WTC11 (cell line): ENCODE measurements at regions not wholly inside any gene's neighbourhood (a gene's known extent, or its start where the extent isn't known, plus 50 kb on each side); places are given as distances from the start of the nearest gene placed in this dataset.

Experiments used
- ATF1 ChIP-seq: sonication (generic); formaldehyde crosslinking; IDR thresholded peaks from 2 replicates; pipeline ENCODE4 v1.8.1; 2023; ENCODE audit warnings: mild to moderate bottlenecking, moderate library complexity, missing genetic modification reagents
- ATF6 ChIP-seq: sonication (generic); formaldehyde crosslinking; IDR thresholded peaks from 2 replicates; pipeline ENCODE4 v1.8.1; 2023; ENCODE audit warnings: mild to moderate bottlenecking, missing genetic modification reagents
- ETV6 ChIP-seq: sonication (generic); formaldehyde crosslinking; IDR thresholded peaks from 2 replicates; pipeline ENCODE4 v1.8.1; 2022; ENCODE audit warnings: mild to moderate bottlenecking, missing genetic modification reagents
- IRF2 ChIP-seq: sonication (generic); formaldehyde crosslinking; IDR thresholded peaks from 2 replicates; pipeline ENCODE4 v1.8.0; 2022; ENCODE audit warnings: low read depth, missing genetic modification reagents, borderline replicate concordance
- SP1 ChIP-seq: sonication (generic); formaldehyde crosslinking; conservative IDR thresholded peaks from 2 replicates; pipeline ENCODE4 v1.8.1; 2022; ENCODE audit warnings: missing genetic modification reagents
- USF1 ChIP-seq: sonication (generic); formaldehyde crosslinking; IDR thresholded peaks from 2 replicates; pipeline ENCODE4 v1.8.0; 2022; ENCODE audit warnings: mild to moderate bottlenecking, missing genetic modification reagents
- ZNF138 ChIP-seq: sonication (generic); formaldehyde crosslinking; conservative IDR thresholded peaks from 2 replicates; pipeline ENCODE4 v1.8.1; 2022; ENCODE audit warnings: mild to moderate bottlenecking, moderate library complexity, missing genetic modification reagents
- TF ChIP-seq, protein P1 (sequence below): fragments of 200-600 bp; IDR thresholded peaks from 2 replicates; pipeline ENCODE4 v1.8.0; 2022; ENCODE audit warnings: antibody characterized with exemption
- TF ChIP-seq, protein P2 (sequence below): sonication (generic); formaldehyde crosslinking; IDR thresholded peaks from 2 replicates; pipeline ENCODE4 v1.8.1; 2023; ENCODE audit warnings: mild to moderate bottlenecking, moderate library complexity, missing genetic modification reagents
- TF ChIP-seq, protein P3 (sequence below): sonication (generic); formaldehyde crosslinking; IDR thresholded peaks from 2 replicates; pipeline ENCODE4 v1.8.1; 2022; ENCODE audit warnings: low read depth, missing genetic modification reagents, borderline replicate concordance
- TF ChIP-seq, protein P4 (sequence below): sonication (generic); formaldehyde crosslinking; IDR thresholded peaks from 2 replicates; pipeline ENCODE4 v1.8.1; 2023; ENCODE audit warnings: mild to moderate bottlenecking, missing genetic modification reagents, moderate library complexity

- TF ChIP-seq ZNF138 (CRISPR knock-in tag) (no peak), ATF6 (CRISPR knock-in tag) (no peak), ATF1 (CRISPR knock-in tag) (no peak), IRF2 (CRISPR knock-in tag) (no peak), USF1 (CRISPR knock-in tag) (no peak), ETV6 (CRISPR knock-in tag) (no peak), SP1 (CRISPR knock-in tag) (no peak)
- TF ChIP-seq, protein P1, sequence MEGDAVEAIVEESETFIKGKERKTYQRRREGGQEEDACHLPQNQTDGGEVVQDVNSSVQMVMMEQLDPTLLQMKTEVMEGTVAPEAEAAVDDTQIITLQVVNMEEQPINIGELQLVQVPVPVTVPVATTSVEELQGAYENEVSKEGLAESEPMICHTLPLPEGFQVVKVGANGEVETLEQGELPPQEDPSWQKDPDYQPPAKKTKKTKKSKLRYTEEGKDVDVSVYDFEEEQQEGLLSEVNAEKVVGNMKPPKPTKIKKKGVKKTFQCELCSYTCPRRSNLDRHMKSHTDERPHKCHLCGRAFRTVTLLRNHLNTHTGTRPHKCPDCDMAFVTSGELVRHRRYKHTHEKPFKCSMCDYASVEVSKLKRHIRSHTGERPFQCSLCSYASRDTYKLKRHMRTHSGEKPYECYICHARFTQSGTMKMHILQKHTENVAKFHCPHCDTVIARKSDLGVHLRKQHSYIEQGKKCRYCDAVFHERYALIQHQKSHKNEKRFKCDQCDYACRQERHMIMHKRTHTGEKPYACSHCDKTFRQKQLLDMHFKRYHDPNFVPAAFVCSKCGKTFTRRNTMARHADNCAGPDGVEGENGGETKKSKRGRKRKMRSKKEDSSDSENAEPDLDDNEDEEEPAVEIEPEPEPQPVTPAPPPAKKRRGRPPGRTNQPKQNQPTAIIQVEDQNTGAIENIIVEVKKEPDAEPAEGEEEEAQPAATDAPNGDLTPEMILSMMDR = no peak
- TF ChIP-seq, protein P2, sequence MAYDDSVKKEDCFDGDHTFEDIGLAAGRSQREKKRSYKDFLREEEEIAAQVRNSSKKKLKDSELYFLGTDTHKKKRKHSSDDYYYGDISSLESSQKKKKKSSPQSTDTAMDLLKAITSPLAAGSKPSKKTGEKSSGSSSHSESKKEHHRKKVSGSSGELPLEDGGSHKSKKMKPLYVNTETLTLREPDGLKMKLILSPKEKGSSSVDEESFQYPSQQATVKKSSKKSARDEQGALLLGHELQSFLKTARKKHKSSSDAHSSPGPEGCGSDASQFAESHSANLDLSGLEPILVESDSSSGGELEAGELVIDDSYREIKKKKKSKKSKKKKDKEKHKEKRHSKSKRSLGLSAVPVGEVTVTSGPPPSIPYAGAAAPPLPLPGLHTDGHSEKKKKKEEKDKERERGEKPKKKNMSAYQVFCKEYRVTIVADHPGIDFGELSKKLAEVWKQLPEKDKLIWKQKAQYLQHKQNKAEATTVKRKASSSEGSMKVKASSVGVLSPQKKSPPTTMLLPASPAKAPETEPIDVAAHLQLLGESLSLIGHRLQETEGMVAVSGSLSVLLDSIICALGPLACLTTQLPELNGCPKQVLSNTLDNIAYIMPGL (CRISPR knock-in tag) = no peak
- TF ChIP-seq, protein P3, sequence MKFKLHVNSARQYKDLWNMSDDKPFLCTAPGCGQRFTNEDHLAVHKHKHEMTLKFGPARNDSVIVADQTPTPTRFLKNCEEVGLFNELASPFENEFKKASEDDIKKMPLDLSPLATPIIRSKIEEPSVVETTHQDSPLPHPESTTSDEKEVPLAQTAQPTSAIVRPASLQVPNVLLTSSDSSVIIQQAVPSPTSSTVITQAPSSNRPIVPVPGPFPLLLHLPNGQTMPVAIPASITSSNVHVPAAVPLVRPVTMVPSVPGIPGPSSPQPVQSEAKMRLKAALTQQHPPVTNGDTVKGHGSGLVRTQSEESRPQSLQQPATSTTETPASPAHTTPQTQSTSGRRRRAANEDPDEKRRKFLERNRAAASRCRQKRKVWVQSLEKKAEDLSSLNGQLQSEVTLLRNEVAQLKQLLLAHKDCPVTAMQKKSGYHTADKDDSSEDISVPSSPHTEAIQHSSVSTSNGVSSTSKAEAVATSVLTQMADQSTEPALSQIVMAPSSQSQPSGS = no peak
- TF ChIP-seq, protein P4, sequence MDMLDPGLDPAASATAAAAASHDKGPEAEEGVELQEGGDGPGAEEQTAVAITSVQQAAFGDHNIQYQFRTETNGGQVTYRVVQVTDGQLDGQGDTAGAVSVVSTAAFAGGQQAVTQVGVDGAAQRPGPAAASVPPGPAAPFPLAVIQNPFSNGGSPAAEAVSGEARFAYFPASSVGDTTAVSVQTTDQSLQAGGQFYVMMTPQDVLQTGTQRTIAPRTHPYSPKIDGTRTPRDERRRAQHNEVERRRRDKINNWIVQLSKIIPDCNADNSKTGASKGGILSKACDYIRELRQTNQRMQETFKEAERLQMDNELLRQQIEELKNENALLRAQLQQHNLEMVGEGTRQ (CRISPR knock-in tag) = no peak
Measured at GRCh38 chr3:113147681-113148261, 63.6 kb upstream of the BOC start.
